Stimulated activated memory B cell treated with anti-CD40 and anti-IgM and Interleukin-4, amounts not matched to agents 10 μg/mL and 1 μg/mL and 100 μg/mL, for 72 hours (primary cell): ENCODE measurements at regions not wholly inside any gene's neighbourhood (a gene's known extent, or its start where the extent isn't known, plus 50 kb on each side); places are given as distances from the start of the nearest gene placed in this dataset.

Source experiments
- ATAC-seq: fragments of 150-1000 bp; cut with Tn5 transposase; 2 replicates; pipeline ENCODE4 v1.10.0; 2021
- H3K27ac Mint-ChIP-seq: one replicate; pipeline ENCODE4 v1.8.0; 2022; ENCODE audit warnings: mild to moderate bottlenecking, mixed read lengths
- H3K27me3 Mint-ChIP-seq: one replicate; pipeline ENCODE4 v1.8.0; 2022; ENCODE audit warnings: mixed read lengths
- H3K36me3 Mint-ChIP-seq: one replicate; pipeline ENCODE4 v1.8.0; 2022; ENCODE audit warnings: mixed read lengths
- H3K4me1 Mint-ChIP-seq: one replicate; pipeline ENCODE4 v1.8.0; 2022; ENCODE audit warnings: mixed read lengths
- H3K4me3 Mint-ChIP-seq: one replicate; pipeline ENCODE4 v1.8.0; 2022; ENCODE audit warnings: mild to moderate bottlenecking, moderate library complexity, mixed read lengths
- H3K9me3 Mint-ChIP-seq: one replicate; pipeline ENCODE4 v1.8.0; 2022; ENCODE audit warnings: mixed read lengths

- Mint-ChIP-seq H3K4me3 (no peak overlapping the region), H3K9me3 (peaks cover 5% of the 10 kb centered on the region), H3K4me1 (no peaks in the 10 kb centered on the region), H3K27ac (no peak overlapping the region), H3K36me3 (no peaks in the 10 kb centered on the region), H3K27me3 (peaks cover 29% of the 10 kb centered on the region)
- ATAC-seq, result no peak
Measured at GRCh38 chr19:33910922-33911321, 114.3 kb downstream of the KCTD15 start.

- Mint-ChIP-seq H3K4me1 (no peaks in the 10 kb centered on the region), H3K36me3 (no peaks in the 10 kb centered on the region), H3K4me3 (no peak overlapping the region), H3K27me3 (peaks cover 19% of the 10 kb centered on the region), H3K27ac (no peak overlapping the region), H3K9me3 (peaks cover 6% of the 10 kb centered on the region)
- no peak for ATAC-seq
Measured at GRCh38 chr19:33914599-33914998, 117.9 kb downstream of the KCTD15 start.

- H3K4me1 Mint-ChIP-seq, result no peaks in the 10 kb centered on the region
- H3K36me3 Mint-ChIP-seq, result no peaks in the 10 kb centered on the region
- no peak overlapping the region for H3K27ac Mint-ChIP-seq
- ATAC-seq, result no peak
- H3K9me3 Mint-ChIP-seq, result peaks cover 6% of the 10 kb centered on the region
- H3K27me3 Mint-ChIP-seq, result peaks cover 19% of the 10 kb centered on the region
- H3K4me3 Mint-ChIP-seq, result no peak overlapping the region
Measured at GRCh38 chr19:33916792-33917191, 120.1 kb downstream of the KCTD15 start.

- Mint-ChIP-seq H3K27me3 (peaks cover 12% of the 10 kb centered on the region), H3K4me1 (no peaks in the 10 kb centered on the region), H3K27ac (no peak overlapping the region), H3K4me3 (no peak overlapping the region), H3K9me3 (peaks cover 9% of the 10 kb centered on the region), H3K36me3 (no peaks in the 10 kb centered on the region)
- ATAC-seq, result no peak
Measured at GRCh38 chr19:33919291-33919690, 122.6 kb downstream of the KCTD15 start.

GRCh38 chr19:33921165-33921564 is 124.5 kb downstream of the KCTD15 start:
- no peaks in the 10 kb centered on the region for H3K36me3 Mint-ChIP-seq
- H3K4me3 Mint-ChIP-seq, result no peak overlapping the region
- peaks cover 9% of the 10 kb centered on the region for H3K27me3 Mint-ChIP-seq
- no peaks in the 10 kb centered on the region for H3K4me1 Mint-ChIP-seq
- peaks cover 9% of the 10 kb centered on the region for H3K9me3 Mint-ChIP-seq
- ATAC-seq, result no peak
- no peak overlapping the region for H3K27ac Mint-ChIP-seq

GRCh38 chr19:33926306-33926705 is 129.6 kb downstream of the KCTD15 start:
- H3K27me3 Mint-ChIP-seq, result peaks cover 27% of the 10 kb centered on the region
- no peak for ATAC-seq
- no peak overlapping the region for H3K27ac Mint-ChIP-seq
- peaks cover 5% of the 10 kb centered on the region for H3K9me3 Mint-ChIP-seq
- H3K4me1 Mint-ChIP-seq, result no peaks in the 10 kb centered on the region
- no peak overlapping the region for H3K4me3 Mint-ChIP-seq
- no peaks in the 10 kb centered on the region for H3K36me3 Mint-ChIP-seq

- Mint-ChIP-seq H3K36me3 (no peaks in the 10 kb centered on the region), H3K27ac (no peak overlapping the region), H3K9me3 (peaks cover 5% of the 10 kb centered on the region), H3K4me3 (no peak overlapping the region), H3K27me3 (peaks cover 27% of the 10 kb centered on the region), H3K4me1 (no peaks in the 10 kb centered on the region)
- no peak for ATAC-seq
Measured at GRCh38 chr19:33927789-33928457, 131.3 kb downstream of the KCTD15 start.

- Mint-ChIP-seq H3K36me3 (no peaks in the 10 kb centered on the region), H3K9me3 (peaks cover 3% of the 10 kb centered on the region), H3K4me3 (no peak overlapping the region), H3K27me3 (peaks cover 27% of the 10 kb centered on the region), H3K4me1 (no peaks in the 10 kb centered on the region), H3K27ac (no peak overlapping the region)
- ATAC-seq, result no peak
Measured at GRCh38 chr19:33928458-33928950, 131.8 kb downstream of the KCTD15 start.

GRCh38 chr19:33933931-33934330 is 137.3 kb downstream of the KCTD15 start:
- peaks cover 16% of the 10 kb centered on the region for H3K27me3 Mint-ChIP-seq
- H3K9me3 Mint-ChIP-seq, result peaks cover 17% of the 10 kb centered on the region
- H3K4me1 Mint-ChIP-seq, result no peaks in the 10 kb centered on the region
- H3K36me3 Mint-ChIP-seq, result no peaks in the 10 kb centered on the region
- H3K4me3 Mint-ChIP-seq, result no peak overlapping the region
- ATAC-seq, result no peak
- no peak overlapping the region for H3K27ac Mint-ChIP-seq

- peaks cover 9% of the 10 kb centered on the region for H3K27me3 Mint-ChIP-seq
- H3K4me1 Mint-ChIP-seq, result no peaks in the 10 kb centered on the region
- H3K36me3 Mint-ChIP-seq, result no peaks in the 10 kb centered on the region
- no peak overlapping the region for H3K27ac Mint-ChIP-seq
- peaks cover 18% of the 10 kb centered on the region for H3K9me3 Mint-ChIP-seq
- H3K4me3 Mint-ChIP-seq, result no peak overlapping the region
- ATAC-seq, result no peak
Measured at GRCh38 chr19:33938821-33939220, 142.2 kb downstream of the KCTD15 start.

GRCh38 chr19:33941133-33941532 is 144.5 kb downstream of the KCTD15 start:
- Mint-ChIP-seq H3K9me3 (peaks cover 11% of the 10 kb centered on the region), H3K4me3 (no peak overlapping the region), H3K4me1 (no peaks in the 10 kb centered on the region), H3K36me3 (no peaks in the 10 kb centered on the region), H3K27me3 (peaks cover 10% of the 10 kb centered on the region), H3K27ac (no peak overlapping the region)
- ATAC-seq, result no peak

GRCh38 chr19:33946535-33947264 is 150.0 kb downstream of the KCTD15 start:
- ATAC-seq, result no peak
- no peaks in the 10 kb centered on the region for H3K36me3 Mint-ChIP-seq
- peaks cover 19% of the 10 kb centered on the region for H3K27me3 Mint-ChIP-seq
- no peaks in the 10 kb centered on the region for H3K4me1 Mint-ChIP-seq
- peaks cover 8% of the 10 kb centered on the region for H3K9me3 Mint-ChIP-seq
- no peak overlapping the region for H3K27ac Mint-ChIP-seq
- H3K4me3 Mint-ChIP-seq, result no peak overlapping the region

GRCh38 chr19:33947265-33947964 is 150.7 kb downstream of the KCTD15 start:
- no peak for ATAC-seq
- Mint-ChIP-seq H3K9me3 (peaks cover 5% of the 10 kb centered on the region), H3K36me3 (no peaks in the 10 kb centered on the region), H3K4me1 (no peaks in the 10 kb centered on the region), H3K27me3 (peaks cover 19% of the 10 kb centered on the region), H3K27ac (no peak overlapping the region), H3K4me3 (no peak overlapping the region)

- Mint-ChIP-seq H3K27ac (no peak overlapping the region), H3K36me3 (no peaks in the 10 kb centered on the region), H3K27me3 (peaks cover 10% of the 10 kb centered on the region), H3K4me3 (no peak overlapping the region), H3K9me3 (peaks cover 3% of the 10 kb centered on the region), H3K4me1 (no peaks in the 10 kb centered on the region)
- ATAC-seq, result no peak
Measured at GRCh38 chr19:33948651-33949335, 152.1 kb downstream of the KCTD15 start.

GRCh38 chr19:33950091-33950750 is 153.6 kb downstream of the KCTD15 start:
- H3K36me3 Mint-ChIP-seq, result no peaks in the 10 kb centered on the region
- peaks cover 9% of the 10 kb centered on the region for H3K27me3 Mint-ChIP-seq
- no peak overlapping the region for H3K27ac Mint-ChIP-seq
- H3K9me3 Mint-ChIP-seq, result peaks cover 7% of the 10 kb centered on the region
- H3K4me3 Mint-ChIP-seq, result no peak overlapping the region
- no peaks in the 10 kb centered on the region for H3K4me1 Mint-ChIP-seq
- no peak for ATAC-seq
